ENCODE measurements at regions not wholly inside any gene's neighbourhood (a gene's known extent, or its start where the extent isn't known, plus 50 kb on each side); places are given as distances from the start of the nearest gene placed in this dataset.

GRCh38 chr4:24677909-24678308 is 93.6 kb upstream of the DHX15 start:
- TF ChIP-seq CTCF (IDR thresholded peaks at IDR 0.05): no peak
- no peak for TF ChIP-seq POLR2A (IDR thresholded peaks at IDR 0.05)
